Panc1 (cell line): ENCODE measurements at regions not wholly inside any gene's neighbourhood (a gene's known extent, or its start where the extent isn't known, plus 50 kb on each side); places are given as distances from the start of the nearest gene placed in this dataset.

Experiments used
- TCF7L2 ChIP-seq: IDR thresholded peaks from 2 replicates; pipeline ENCODE4 v1.6.1; 2011; ENCODE audit warnings: mild to moderate bottlenecking, low read depth, low read length, inconsistent platforms
- TF ChIP-seq, protein P1 (sequence below): fragments of 450-650 bp; IDR thresholded peaks from 2 replicates; pipeline ENCODE4 v1.5.1; 2017; ENCODE audit warnings: mild to moderate bottlenecking

DNA sequence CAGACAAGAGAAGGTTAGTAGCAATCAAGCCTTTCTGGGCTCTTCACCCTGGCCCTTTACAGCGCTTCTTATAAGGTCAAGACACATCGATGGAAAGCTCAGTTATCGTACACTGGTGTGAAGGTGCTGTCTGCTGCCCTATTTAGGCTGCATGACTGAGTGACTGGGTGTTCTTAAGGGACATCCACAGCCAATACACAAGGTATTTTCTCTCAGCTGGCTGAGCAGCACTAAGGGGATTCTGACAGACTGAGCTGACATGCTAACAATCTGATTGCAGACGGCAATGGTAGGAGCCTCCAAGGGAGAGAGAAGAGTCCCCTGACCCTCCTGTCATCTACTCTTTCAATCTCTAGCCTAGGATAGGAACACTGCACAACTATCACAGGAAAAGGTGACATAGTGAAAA, 577.9 kb downstream of the ISL1 start:
- TF ChIP-seq TCF7L2 = no peak
- TF ChIP-seq, protein P1, sequence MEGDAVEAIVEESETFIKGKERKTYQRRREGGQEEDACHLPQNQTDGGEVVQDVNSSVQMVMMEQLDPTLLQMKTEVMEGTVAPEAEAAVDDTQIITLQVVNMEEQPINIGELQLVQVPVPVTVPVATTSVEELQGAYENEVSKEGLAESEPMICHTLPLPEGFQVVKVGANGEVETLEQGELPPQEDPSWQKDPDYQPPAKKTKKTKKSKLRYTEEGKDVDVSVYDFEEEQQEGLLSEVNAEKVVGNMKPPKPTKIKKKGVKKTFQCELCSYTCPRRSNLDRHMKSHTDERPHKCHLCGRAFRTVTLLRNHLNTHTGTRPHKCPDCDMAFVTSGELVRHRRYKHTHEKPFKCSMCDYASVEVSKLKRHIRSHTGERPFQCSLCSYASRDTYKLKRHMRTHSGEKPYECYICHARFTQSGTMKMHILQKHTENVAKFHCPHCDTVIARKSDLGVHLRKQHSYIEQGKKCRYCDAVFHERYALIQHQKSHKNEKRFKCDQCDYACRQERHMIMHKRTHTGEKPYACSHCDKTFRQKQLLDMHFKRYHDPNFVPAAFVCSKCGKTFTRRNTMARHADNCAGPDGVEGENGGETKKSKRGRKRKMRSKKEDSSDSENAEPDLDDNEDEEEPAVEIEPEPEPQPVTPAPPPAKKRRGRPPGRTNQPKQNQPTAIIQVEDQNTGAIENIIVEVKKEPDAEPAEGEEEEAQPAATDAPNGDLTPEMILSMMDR = peak; percentile 25; the same call in 1 of the 2 replicates
